ENCODE measurements at regions not wholly inside any gene's neighbourhood (a gene's known extent, or its start where the extent isn't known, plus 50 kb on each side); places are given as distances from the start of the nearest gene placed in this dataset.

- TF ChIP-seq CTCF (conservative IDR thresholded peaks at IDR 0.05; ENCODE audit: low read depth, low read length) = no peak
- DNase-seq (ENCODE audit: low read depth) = no peak
- no peak overlapping the region for H3K4me3 ChIP-seq (ENCODE audit: low read length)
Measured at GRCh38 chr9:76557674-76558225, 98.8 kb downstream of the GCNT1 start.

GRCh38 chr9:76558465-76558864 is 99.5 kb downstream of the GCNT1 start:
- DNase-seq (ENCODE audit: low read depth) = no peak
- TF ChIP-seq CTCF (conservative IDR thresholded peaks at IDR 0.05; ENCODE audit: low read depth, low read length) = no peak
- H3K4me3 ChIP-seq (ENCODE audit: low read length) = no peak overlapping the region

- TF ChIP-seq CTCF (conservative IDR thresholded peaks at IDR 0.05; ENCODE audit: low read depth, low read length) = no peak
- H3K4me3 ChIP-seq (ENCODE audit: low read length) = no peak overlapping the region
- no peak for DNase-seq (ENCODE audit: low read depth)
Measured at GRCh38 chr9:76559286-76559685, 100.3 kb downstream of the GCNT1 start.

GRCh38 chr9:76560481-76560922 is 101.5 kb downstream of the GCNT1 start:
- no peak overlapping the region for H3K4me3 ChIP-seq (ENCODE audit: low read length)
- DNase-seq (ENCODE audit: low read depth) = peak; percentile 70
- no peak for TF ChIP-seq CTCF (conservative IDR thresholded peaks at IDR 0.05; ENCODE audit: low read depth, low read length)

- TF ChIP-seq CTCF (conservative IDR thresholded peaks at IDR 0.05; ENCODE audit: low read depth, low read length) = no peak
- no peak overlapping the region for H3K4me3 ChIP-seq (ENCODE audit: low read length)
- DNase-seq (ENCODE audit: low read depth) = no peak
Measured at GRCh38 chr9:76561050-76561713, 102.2 kb downstream of the GCNT1 start.
